GM18520 (cell line): ENCODE measurements at regions not wholly inside any gene's neighbourhood (a gene's known extent, or its start where the extent isn't known, plus 50 kb on each side); places are given as distances from the start of the nearest gene placed in this dataset.
"Not testable (repeated sequence)": the region's sequence is repeated elsewhere in the genome, so short reads cannot be mapped to it uniquely, and the experiment has no call there.

Source experiments
- ATAC-seq: cut with Tn5 transposase; IDR thresholded peaks from one replicate; pipeline ENCODE4 v1.9.1; 2021; ENCODE audit not compliant: unreplicated experiment

DNA sequence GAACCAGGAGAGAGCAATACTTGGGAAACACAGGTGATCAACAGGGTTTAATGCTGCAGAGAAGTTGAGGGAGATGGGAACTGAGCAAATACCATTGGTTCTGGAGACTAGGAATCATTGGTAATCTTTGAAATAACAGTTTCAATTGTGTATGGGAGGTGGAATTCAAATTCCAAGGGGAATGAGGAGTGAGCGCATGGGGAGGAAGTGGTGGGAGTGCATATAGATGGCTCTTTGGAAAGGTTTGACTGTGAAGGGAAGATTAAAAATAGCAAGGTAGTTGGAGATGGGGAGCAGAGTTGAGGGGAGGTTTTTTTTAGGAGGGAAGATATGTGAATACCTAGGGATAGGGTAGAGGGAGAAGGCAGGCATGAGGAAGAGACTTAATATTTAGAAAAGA lies 51.1 kb upstream of the ROPN1 start:
- ATAC-seq = no peak

DNA sequence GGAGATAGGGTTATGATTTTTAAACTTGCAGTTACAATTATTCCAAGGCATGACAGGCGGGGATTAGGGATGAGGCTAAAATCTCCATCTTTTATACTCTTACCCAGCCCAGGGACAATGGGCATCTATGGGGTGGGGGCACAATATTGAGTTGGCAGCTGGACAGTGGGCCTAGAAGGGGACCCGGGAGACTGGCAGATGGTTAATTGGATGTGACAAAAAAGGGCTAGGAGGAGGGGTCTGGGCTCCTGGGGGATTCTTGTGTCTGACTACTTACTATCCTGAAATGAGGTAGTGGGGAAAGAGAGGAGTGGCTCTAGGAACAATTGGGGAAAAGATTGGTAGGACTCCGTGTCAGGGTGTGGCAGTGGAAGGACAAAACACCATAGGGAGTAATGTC lies 53.0 kb upstream of the ROPN1 start:
- ATAC-seq = no peak

DNA sequence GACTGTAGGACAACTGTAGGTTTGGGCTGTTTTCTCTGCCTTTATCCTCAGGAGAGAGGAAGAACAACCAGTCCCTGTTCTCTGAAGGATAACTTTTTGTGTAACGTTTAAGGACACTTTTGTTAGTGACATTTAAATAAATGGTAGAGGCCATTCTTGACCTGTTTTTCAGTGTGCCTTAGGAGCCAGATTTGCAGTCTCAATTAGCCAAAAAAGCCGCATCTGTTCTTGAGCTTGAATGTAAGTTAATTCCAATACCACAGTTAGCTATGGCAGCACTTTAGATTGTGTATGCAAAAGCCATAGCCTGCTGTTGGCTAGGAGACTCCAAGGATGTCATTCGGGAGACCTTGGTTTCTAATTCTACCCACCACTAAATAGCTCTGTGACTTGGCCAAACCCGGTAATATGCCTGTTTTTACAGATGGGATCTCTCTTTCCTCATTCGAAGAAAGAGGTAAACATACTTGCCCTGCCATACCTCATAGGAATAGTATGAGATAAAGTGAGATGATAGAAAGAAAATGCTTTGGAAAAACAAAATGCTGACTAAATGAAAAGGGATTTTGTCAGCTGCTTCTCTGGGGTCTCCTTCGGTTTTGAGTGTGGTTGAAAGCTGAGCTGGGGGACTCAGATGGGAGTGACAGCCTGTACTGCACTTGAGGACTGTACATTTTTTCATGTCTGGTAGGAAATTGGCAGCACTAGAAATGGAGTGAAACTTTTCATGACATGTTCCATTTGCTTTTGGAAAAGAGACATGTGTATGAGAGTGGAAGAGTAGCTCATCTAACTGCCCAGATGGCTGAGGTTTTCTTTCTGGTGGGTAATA lies 57.3 kb upstream of the ROPN1 start:
- ATAC-seq = no peak

GRCh38 chr3:124051636-124052035 lies 59.7 kb upstream of the ROPN1 start:
- ATAC-seq = no peak

DNA sequence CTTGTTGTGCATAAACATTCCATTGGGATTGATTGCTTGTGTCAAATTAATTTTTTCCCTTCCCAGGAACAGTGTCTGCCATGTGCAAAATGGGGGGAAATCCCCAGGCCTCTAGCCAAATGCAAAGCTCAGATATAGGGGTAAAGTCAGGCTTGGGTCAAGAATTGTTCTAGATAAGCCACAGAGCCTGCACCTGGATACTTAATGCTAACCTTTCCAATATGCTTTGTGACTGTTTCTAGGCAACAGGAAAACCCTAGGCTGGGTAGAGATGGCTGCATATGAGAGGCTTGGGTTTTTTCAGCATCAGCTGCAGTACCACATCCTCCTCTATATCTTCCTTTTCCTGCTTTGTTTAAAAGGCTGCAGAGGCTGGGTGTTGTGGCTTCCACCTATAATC lies 61.9 kb upstream of the ROPN1 start:
- no peak for ATAC-seq

DNA sequence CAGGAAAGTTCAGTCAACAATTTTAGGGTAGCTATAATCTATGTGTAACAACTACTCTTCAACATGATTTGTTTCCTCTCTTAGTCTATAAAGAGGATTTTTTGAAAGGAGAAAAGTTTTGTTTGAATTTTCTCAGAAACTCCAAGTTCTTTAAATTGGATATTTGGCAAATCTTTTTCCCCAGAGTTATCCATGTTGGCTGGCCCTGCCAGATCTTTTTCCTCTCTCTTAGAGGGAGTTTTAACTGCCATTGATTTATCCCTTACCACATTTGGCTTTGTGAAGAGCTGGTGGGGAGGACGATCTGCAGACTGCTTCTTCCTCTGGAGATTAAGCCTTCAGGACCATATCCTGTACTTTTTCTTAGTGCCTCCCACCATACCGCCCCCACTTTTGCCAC lies 64.9 kb upstream of the ROPN1 start:
- ATAC-seq = no peak

GRCh38 chr3:124057420-124057819 lies 65.5 kb upstream of the ROPN1 start:
- ATAC-seq = no peak

- ATAC-seq = no peak
Measured at GRCh38 chr3:124059580-124059979, 67.7 kb upstream of the ROPN1 start.

DNA sequence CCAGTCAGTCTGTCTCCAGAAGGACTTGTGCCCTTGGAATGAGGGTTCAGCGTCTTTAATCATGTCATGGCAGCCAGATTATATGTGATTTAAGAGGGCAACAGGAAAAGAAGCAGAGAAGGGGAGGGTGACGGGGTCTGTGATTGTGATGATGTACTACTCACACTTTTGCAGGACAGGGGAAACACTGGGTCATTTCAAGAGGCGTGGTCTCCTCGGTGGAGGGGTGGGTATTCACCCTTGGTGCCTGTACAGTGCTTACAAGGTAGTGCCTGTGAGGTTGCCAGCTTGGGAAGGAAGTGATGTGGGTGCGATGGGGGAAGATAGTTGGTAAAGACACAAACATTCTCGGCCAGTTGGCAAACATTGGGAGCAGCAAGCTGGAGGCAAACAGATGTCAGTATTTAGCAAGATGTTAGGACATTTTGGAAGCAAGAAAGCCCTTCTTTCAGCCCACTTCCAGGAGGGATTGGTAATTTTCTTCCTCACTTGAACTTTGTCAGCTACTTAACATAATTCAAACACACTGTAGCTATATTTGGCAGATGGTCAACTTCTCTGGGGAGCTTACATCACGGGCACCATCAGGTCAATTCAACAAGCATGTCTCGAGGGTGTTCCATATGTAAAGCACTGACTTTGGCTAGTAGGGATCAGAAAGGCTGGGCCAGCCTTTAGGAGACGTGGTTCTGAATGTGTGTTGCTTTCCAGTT lies 71.4 kb upstream of the ROPN1 start:
- ATAC-seq = no peak

DNA sequence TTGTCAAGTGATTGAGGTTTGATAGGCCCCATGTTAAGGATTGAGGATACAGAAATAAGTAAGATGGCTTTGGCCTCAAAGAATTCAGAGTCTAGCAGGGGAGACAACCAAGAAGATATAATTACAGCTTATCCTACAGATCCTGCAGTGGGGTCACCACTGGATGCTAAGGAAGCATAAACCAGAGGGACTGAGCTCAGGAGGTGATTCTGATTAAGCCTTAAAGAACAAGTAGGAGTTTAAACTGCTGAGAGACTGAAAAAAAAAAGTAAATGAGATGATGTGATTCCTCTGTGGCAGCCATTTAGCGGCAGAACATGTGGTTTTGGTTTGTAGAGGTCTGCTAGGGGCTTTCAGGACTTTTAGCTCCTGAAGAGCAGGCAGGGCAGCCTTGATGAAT lies 72.1 kb upstream of the ROPN1 start:
- no peak for ATAC-seq

DNA sequence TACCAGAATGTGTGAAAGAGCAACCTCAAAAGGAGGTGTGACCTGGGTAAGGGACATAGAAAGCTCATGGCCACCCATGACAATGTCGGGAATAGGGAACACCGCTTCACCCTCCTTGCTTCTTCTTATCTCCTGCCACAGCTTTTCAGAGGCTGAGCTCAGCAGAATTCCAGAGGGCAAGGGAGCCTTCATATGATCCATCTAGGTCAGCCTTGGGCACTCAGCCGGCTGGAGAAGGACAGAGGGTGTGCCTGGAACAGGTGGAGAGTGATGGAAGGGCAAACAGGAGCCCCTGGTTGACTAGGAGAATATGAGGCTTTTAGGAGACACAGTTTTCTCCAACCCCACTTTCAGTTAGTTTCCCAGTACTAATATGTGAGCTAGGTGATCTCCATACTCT lies 74.6 kb upstream of the ROPN1 start:
- ATAC-seq = not testable (repeated sequence)

- ATAC-seq = not testable (repeated sequence)
Measured at GRCh38 chr3:124069706-124070105, 77.8 kb upstream of the ROPN1 start.

DNA sequence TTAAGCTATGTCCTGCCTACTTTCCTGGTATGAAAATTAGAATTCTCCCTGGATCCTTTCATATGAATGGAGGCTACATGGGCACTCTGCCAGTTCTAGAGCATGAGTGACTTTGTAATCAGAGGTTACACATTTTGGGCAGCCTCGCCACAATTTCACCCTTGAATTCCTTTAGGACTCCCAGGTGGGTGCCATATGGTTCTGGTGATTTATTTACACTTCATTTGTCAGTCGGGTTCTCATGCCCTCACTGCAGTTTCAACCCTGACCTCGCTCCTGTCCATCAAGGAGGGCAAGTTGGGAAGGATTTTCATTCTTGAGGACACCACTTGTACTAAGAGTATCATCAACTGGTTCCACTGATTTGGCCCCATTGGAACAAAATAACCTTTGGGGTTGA lies 83.2 kb upstream of the ROPN1 start:
- ATAC-seq = not testable (repeated sequence)

DNA sequence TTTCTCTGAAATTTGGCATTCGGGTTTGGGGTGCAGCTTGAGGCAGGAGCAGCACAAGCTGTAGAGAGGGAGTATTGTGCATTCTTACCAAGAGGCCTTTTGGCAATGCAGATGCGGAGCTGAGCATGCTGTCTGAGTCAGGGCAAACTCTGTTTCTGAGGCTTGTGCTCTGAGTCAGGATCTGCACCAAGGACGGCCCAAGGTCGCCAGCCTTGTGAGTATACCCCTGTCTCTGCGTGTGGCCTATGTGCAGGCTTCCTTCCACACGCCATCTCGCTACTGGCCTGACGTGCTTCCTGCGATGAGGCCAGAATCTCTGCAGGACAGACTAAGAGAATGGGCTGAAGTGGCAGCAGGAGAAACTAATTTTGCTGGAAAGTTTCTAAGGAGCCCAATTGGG lies 83.8 kb upstream of the ROPN1 start:
- ATAC-seq = no peak

DNA sequence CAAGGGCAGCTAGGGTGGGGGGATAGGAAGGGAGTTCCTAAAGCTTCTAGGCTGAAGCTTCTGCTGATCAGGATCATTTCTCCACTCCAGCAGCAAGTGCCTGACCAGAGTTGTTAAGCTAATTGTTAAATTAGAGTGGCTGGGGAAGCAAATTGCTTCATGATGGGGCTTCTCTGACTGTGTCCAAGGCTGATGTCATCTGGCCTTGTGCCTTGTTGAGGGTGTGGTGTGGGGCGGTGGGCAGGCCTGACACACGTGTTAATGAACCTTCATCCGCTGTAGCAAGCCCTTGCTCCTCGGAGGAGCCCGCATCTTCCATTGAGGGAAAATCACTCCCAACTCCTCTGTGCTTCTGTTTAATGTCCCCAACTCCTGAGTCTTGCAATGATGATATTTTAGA lies 84.3 kb upstream of the ROPN1 start:
- ATAC-seq = no peak

DNA sequence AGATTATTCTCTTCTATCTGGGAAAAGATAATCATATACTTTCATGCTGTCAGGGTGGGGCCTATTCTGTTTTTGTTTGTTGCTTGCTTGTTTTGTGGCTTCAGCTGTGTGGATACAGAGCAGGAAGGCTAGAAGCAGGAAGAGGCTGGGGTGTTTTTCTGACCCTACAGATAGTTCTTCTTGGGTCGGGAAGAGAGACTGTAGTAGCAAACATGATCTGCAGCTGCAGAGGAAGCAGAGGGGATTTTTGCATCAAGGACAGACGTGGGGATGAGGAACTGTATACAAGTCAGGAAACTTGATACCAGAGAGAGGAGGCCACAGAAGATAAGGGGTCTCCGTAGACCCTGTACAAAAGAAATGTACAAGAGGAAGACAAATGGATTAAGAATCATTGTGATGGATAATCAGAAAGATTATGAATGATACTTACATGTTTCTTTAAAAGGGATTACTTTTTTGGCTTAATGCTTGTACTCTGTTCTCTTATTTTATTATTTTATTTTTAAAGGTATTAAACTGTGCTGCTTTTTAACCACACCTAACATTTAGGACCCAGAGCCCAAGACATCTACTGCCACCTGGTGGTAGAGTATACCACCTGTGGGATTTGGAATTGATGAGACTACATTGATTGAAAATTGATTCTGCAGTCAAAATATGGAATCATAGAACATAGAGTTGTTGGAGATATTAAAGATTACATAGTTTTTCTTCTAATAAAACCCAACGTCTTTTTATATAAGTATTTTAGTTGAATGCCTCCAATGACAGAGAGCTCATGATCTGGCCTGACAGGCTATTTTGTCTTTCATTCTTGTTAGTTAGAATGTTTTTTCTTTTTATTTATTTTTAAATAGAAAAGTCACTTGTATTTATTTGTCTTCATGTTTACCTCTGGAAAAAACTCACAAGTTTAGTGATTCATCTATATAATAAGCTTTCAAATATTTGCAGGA lies 87.3 kb upstream of the ROPN1 start:
- no peak for ATAC-seq

- no peak for ATAC-seq
Measured at GRCh38 chr3:124079912-124080276, 88.0 kb upstream of the ROPN1 start.

- ATAC-seq = no peak
Measured at GRCh38 chr3:124082343-124082742, 90.4 kb upstream of the ROPN1 start.

DNA sequence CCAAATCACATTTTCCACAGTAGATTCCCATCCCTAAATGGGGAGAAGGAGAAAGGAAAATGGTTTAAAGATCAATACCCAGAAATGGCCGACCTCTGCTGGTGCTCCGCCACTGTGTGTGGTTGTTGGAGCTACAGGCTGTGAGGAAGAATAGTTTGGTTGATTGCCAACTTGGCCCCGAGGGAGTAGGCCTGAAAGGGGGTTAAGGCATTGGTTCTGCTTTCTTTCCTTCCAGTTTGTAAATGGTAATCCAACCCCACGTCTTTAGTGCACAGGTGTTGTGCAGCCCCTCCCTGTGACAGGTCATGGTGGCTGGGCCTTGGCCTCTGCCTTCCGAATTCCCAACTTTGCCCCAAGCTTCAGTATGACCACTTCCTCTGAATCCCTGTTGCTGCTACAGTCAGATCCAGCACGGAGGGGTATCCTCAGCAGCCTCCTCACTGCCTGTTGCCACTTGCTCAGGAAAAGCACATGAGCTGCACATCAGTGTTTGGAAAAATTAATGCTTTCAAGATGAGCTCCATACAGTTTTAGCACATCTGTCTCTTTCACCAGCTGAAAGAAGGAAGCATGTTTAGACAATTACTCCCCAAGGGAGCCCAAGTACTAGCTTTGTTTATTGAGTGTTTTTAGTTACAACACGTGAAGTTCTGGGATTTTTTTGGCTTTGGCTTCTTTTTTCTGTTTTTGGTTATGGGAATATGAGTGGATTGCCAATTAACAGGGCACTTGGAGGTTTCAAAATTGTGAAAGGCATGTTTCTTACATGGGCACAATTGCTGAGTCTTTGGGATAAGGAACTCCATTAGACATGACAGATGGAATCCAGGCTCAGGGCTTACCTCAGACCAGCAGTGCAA lies 92.3 kb upstream of the ROPN1 start:
- no peak for ATAC-seq

DNA sequence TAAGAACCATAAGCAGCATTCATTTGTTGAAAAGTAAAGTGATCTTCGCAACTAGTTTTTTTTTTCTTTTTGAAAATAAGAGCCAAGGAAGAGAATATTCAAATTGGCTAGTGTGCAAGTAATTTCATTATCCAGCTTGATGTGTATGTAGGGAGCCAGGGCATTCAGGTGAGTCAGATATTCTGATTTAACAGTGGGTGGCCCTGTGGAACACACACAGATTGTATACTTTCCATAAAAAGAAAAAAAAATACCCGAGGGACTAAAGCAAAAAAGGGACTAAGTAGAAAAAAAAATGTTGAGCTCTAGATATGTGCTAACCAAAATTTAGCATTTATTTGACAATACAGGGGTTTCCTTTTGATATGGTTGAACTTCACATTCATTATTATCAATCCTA lies 96.9 kb upstream of the ROPN1 start:
- ATAC-seq = no peak

DNA sequence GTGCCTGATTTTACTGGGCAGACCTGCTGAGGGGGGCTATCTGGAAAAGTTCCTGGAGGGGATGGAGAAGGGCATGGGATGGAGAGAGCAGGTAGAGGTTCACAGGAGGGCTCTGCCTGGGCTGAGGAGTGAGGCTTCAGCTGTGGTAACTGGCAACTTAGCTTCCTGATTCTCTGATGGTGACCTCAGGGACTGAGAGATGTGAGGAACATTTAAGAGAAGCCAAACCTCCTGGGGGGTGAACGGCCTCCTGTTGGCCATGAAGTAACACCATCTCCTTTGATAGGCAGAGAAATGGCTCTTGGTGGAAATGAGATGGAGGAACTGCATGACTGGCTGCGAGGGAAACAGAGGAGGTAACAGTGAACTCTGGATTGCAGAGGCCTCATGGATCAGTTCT lies 97.3 kb upstream of the ROPN1 start:
- no peak for ATAC-seq
